ENCODE measurements at regions not wholly inside any gene's neighbourhood (a gene's known extent, or its start where the extent isn't known, plus 50 kb on each side); places are given as distances from the start of the nearest gene placed in this dataset.
A peak's percentile ranks its signal among the peaks of the same experiment; 100 is the strongest.

- Histone ChIP-seq H3K79me1 (ENCODE audit: low read depth, low read length) (no peaks in the 10 kb centered on the region), H3K36me3 (ENCODE audit: control insufficient read depth in 2 of 4, insufficient read depth in 4 of 4, low read length in 3 of 4) (no peaks in the 10 kb centered on the region), H2AFZ (ENCODE audit: low read length) (peak overlapping the region; percentile 15; the same call in 1 of the 2 replicates), H2AK5ac (ENCODE audit: low read depth, low read length) (no peak overlapping the region), H3K56ac (replicated peaks; ENCODE audit: insufficient read length, low read depth, low read length) (no peak overlapping the region), H2BK5ac (ENCODE audit: low read depth, low read length) (no peak overlapping the region), H2BK20ac (ENCODE audit: low read length) (no peak overlapping the region), H4K5ac (ENCODE audit: insufficient read length, low read depth, low read length) (no peak overlapping the region), H3K14ac (ENCODE audit: insufficient read length) (no peak overlapping the region), H2BK120ac (replicated peaks; ENCODE audit: low read depth, low read length) (no peak overlapping the region), H3K27ac (ENCODE audit: low read depth, low read length) (no peak overlapping the region), H3K9ac (replicated peaks in 1 of 4; ENCODE audit: extremely low read depth in 1 of 4, low read depth in 3 of 4, low read length in 3 of 4) (no peak overlapping the region), H3K4me2 (ENCODE audit: insufficient read depth in 1 of 2, low read depth in 2 of 2, low read length in 2 of 2) (no peak overlapping the region), H3K4me3 (ENCODE audit: extremely low read depth in 1 of 4, insufficient read depth in 2 of 4, low read depth in 3 of 4, low read length in 4 of 4) (no peak overlapping the region), H2BK15ac (ENCODE audit: low read length) (no peak overlapping the region), H4K91ac (replicated peaks; ENCODE audit: insufficient read length, low read length) (no peak overlapping the region), H3K18ac (ENCODE audit: extremely low read depth, low read length) (no peak overlapping the region), H3K27me3 (replicated peaks in 1 of 4; ENCODE audit: control insufficient read depth in 3 of 4, extremely low read depth in 1 of 4, insufficient read depth in 3 of 4, low read length in 3 of 4) (no peaks in the 10 kb centered on the region), H3K23ac (ENCODE audit: insufficient read length) (no peak overlapping the region), H3K4me1 (replicated peaks in 1 of 4; ENCODE audit: control insufficient read depth in 3 of 4, insufficient read depth in 4 of 4, low read length in 3 of 4) (no peaks in the 10 kb centered on the region; a peak in 1 of 7 replicates), H3K79me2 (ENCODE audit: control insufficient read depth in 1 of 2, insufficient read depth in 2 of 2, low read length in 2 of 2) (no peaks in the 10 kb centered on the region), H3K4ac (replicated peaks; ENCODE audit: insufficient read length, low read depth, low read length) (no peak overlapping the region), H4K8ac (ENCODE audit: extremely low read depth, insufficient read depth, low read length) (no peak overlapping the region), H4K20me1 (replicated peaks in 1 of 2; ENCODE audit: control insufficient read depth in 1 of 2, insufficient read depth in 2 of 2, low read length in 2 of 2) (no peaks in the 10 kb centered on the region), H3K9me3 (ENCODE audit: insufficient read depth in 2 of 2, low read depth in 1 of 2, low read length in 1 of 2) (no peaks in the 10 kb centered on the region), H2BK12ac (ENCODE audit: low read depth, low read length) (no peak overlapping the region), H3K23me2 (ENCODE audit: low read depth, low read length) (no peaks in the 10 kb centered on the region)
- POLR2A ChIA-PET (ENCODE audit: partially characterized antibody), result no interaction called here
- no peak for DNase-seq (ENCODE audit: low read depth in 1 of 2, low spot score in 2 of 2)
- TF ChIP-seq FOSL1 (IDR thresholded peaks at IDR 0.05; ENCODE audit: insufficient read depth, low read depth, low read length), result no peak
- FAIRE-seq, result no peak
- CTCF ChIA-PET (ENCODE audit: partially characterized antibody), result no interaction called here
- WGBS, 2 experiments (ENCODE audit: extremely low coverage in 1 of 2, insufficient coverage in 1 of 2, insufficient read length in 1 of 2, insufficient replicate concordance in 2 of 2, low coverage in 1 of 2, low lambda C conversion rate in 2 of 2, missing lambda C conversion rate in 1 of 2), result 94% methylated on average over 3 of the region's 3 CpGs; no CpG with 5 or more reads in 1 of the 2 experiments
Observed at GRCh38 chr4:14303856-14304255, 676.3 kb upstream of the BOD1L1 start.

All from H1 (cell line).